PC-9 (cell line): ENCODE measurements at regions not wholly inside any gene's neighbourhood (a gene's known extent, or its start where the extent isn't known, plus 50 kb on each side); places are given as distances from the start of the nearest gene placed in this dataset.

ENCODE experiments used
- EZH2 ChIP-seq: fragments of 200-600 bp; sonication (generic); IDR thresholded peaks from 2 replicates; pipeline ENCODE4 v1.8.0; 2017; ENCODE audit warnings: antibody characterized with exemption, low read depth
- TF ChIP-seq, protein P1 (sequence below): fragments of 200-600 bp; sonication (generic); conservative IDR thresholded peaks from 2 replicates; pipeline ENCODE4 v1.6.1; 2017; ENCODE audit warnings: mixed run types, antibody characterized with exemption, mild to moderate bottlenecking, moderate library complexity

GRCh38 chr16:64475627-64476351, 646.1 kb downstream of the CDH11 start:
- TF ChIP-seq, protein P1, sequence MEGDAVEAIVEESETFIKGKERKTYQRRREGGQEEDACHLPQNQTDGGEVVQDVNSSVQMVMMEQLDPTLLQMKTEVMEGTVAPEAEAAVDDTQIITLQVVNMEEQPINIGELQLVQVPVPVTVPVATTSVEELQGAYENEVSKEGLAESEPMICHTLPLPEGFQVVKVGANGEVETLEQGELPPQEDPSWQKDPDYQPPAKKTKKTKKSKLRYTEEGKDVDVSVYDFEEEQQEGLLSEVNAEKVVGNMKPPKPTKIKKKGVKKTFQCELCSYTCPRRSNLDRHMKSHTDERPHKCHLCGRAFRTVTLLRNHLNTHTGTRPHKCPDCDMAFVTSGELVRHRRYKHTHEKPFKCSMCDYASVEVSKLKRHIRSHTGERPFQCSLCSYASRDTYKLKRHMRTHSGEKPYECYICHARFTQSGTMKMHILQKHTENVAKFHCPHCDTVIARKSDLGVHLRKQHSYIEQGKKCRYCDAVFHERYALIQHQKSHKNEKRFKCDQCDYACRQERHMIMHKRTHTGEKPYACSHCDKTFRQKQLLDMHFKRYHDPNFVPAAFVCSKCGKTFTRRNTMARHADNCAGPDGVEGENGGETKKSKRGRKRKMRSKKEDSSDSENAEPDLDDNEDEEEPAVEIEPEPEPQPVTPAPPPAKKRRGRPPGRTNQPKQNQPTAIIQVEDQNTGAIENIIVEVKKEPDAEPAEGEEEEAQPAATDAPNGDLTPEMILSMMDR: no peak
- TF ChIP-seq EZH2: no peak
